Lower leg skin (tissue), 4 donors: ENCODE measurements at regions not wholly inside any gene's neighbourhood (a gene's known extent, or its start where the extent isn't known, plus 50 kb on each side); places are given as distances from the start of the nearest gene placed in this dataset.
"Not testable (repeated sequence)": the region's sequence is repeated elsewhere in the genome, so short reads cannot be mapped to it uniquely, and the experiment has no call there.

Experiments used
- DNase-seq, 2 donors: peaks; one replicate each; pipeline ENCODE4 v3.0.0-alpha.2; 2019; ENCODE audit warnings: low spot score in 2 of 2
- H3K4me3 ChIP-seq: fragments of 200-600 bp; sonication (generic); 2 replicates; pipeline ENCODE4 v1.5.1; 2017; ENCODE audit warnings: mild to moderate bottlenecking, low read depth; ENCODE audit not compliant: poor library complexity, severe bottlenecking
- CTCF ChIP-seq, 3 donors: fragments of 450-650 bp; IDR thresholded peaks; one replicate each; pipeline ENCODE4 v1.5.1; 2016; ENCODE audit warnings: antibody characterized with exemption in 3 of 3, mild to moderate bottlenecking in 3 of 3, moderate library complexity in 2 of 3
- POLR2A ChIP-seq, 2 donors: fragments of 450-650 bp; IDR thresholded peaks; one replicate each; pipeline ENCODE4 v1.6.1; 2016 to 2017; ENCODE audit warnings: antibody characterized with exemption in 2 of 2, mild to moderate bottlenecking in 1 of 2, moderate library complexity in 1 of 2
- WGBS, 2 donors: methylation state at CpG; one replicate each; pipeline ENCODE4 v1.1.5; 2018; 5-methylcytosine and 5-hydroxymethylcytosine counted together
- intact Hi-C: fragments of 100-400 bp; cut with DNase I; formaldehyde crosslinking; loops from one replicate; pipeline ENCODE4 v1.15.0; 2023; ENCODE audit warnings: low total_unique reads

- no peak overlapping the region for H3K4me3 ChIP-seq
- 83 to 89% methylated on average over 1 of the region's 1 CpG for WGBS, 2 donors
- intact Hi-C loops = no loop called here
- TF ChIP-seq POLR2A (IDR thresholded peaks at IDR 0.05) = no peak
- TF ChIP-seq CTCF (IDR thresholded peaks at IDR 0.05) = no peak
- no peak for DNase-seq
These were observed 368.5 kb upstream of the PCDH15 start for GRCh38 chr10:55169493-55169892.

GRCh38 chr10:55168343-55168742, 367.3 kb upstream of the PCDH15 start:
- no peak for DNase-seq
- intact Hi-C loops = no loop called here
- 53 to 57% methylated on average over 1 of the region's 1 CpG for WGBS, 2 donors
- no peak for TF ChIP-seq CTCF (IDR thresholded peaks at IDR 0.05)
- no peak for TF ChIP-seq POLR2A (IDR thresholded peaks at IDR 0.05)
- H3K4me3 ChIP-seq = no peak overlapping the region

- DNase-seq = no peak
- TF ChIP-seq CTCF (IDR thresholded peaks at IDR 0.05) (no peak), POLR2A (IDR thresholded peaks at IDR 0.05) (no peak)
- intact Hi-C loops = no loop called here
- 85 to 91% methylated on average over 6 of the region's 6 CpGs for WGBS, 2 donors
- H3K4me3 ChIP-seq = no peak overlapping the region
These were observed 362.5 kb upstream of the PCDH15 start for GRCh38 chr10:55163388-55163979.

GRCh38 chr10:55162321-55162720, 361.3 kb upstream of the PCDH15 start:
- 87 to 94% methylated on average over 2 of the region's 2 CpGs for WGBS, 2 donors
- DNase-seq, intact Hi-C loops: not testable (repeated sequence)

GRCh38 chr10:55160655-55161283, 359.7 kb upstream of the PCDH15 start:
- no peak for TF ChIP-seq POLR2A (IDR thresholded peaks at IDR 0.05)
- no peak for DNase-seq
- whole genome bisulfite sequencing, 2 donors = 50 to 53% methylated on average over 5 of the region's 5 CpGs
- no peak overlapping the region for H3K4me3 ChIP-seq
- intact Hi-C loops = no loop called here

More at GRCh38 chr10:55162321-55162720, 361.3 kb upstream of the PCDH15 start:
- H3K4me3 ChIP-seq = not testable (repeated sequence)

- intact Hi-C loops = no loop called here
- TF ChIP-seq POLR2A (IDR thresholded peaks at IDR 0.05) (no peak), CTCF (IDR thresholded peaks at IDR 0.05) (no peak)
These were observed 357.6 kb upstream of the PCDH15 start for GRCh38 chr10:55158633-55159032.

GRCh38 chr10:55146032-55146431, 345.0 kb upstream of the PCDH15 start:
- DNase-seq = no peak
- 43 to 62% methylated on average over 5 of the region's 5 CpGs for whole genome bisulfite sequencing, 2 donors
- TF ChIP-seq POLR2A (IDR thresholded peaks at IDR 0.05) = no peak
- no peak for TF ChIP-seq CTCF (IDR thresholded peaks at IDR 0.05)
- intact Hi-C loops = no loop called here
- no peak overlapping the region for H3K4me3 ChIP-seq

More at GRCh38 chr10:55158633-55159032, 357.6 kb upstream of the PCDH15 start:
- H3K4me3 ChIP-seq = no peak overlapping the region
- 0% methylated on average over 1 of the region's 1 CpG for WGBS, 2 donors
- DNase-seq = no peak
